ENCODE measurements at regions not wholly inside any gene's neighbourhood (a gene's known extent, or its start where the extent isn't known, plus 50 kb on each side); places are given as distances from the start of the nearest gene placed in this dataset.

DNA sequence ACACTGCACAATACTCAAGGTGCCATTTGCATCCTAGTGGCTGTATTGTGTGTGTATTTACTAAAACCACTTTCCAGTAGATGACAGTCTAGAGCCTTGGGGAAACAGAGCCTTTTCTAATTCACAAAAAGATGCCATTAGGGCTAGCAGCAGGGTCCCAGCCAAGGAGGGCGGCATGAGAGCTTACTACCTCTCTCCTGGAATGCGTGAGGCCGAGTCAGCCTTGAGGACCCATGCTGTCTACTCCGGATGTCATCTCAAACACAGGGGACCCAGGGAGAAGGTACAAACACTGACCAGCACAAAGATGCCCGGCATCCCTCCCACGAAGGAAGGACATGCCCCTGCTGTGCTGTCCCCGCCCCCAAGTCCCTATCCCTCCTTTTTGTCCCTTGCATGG is 65.5 kb downstream of the CYCS start:
- H3K9me2 ChIP-seq (replicated peaks; ENCODE audit: insufficient read depth, low read length) = no peaks in the 10 kb centered on the region
- no peaks in the 10 kb centered on the region for H3K36me3 ChIP-seq (ENCODE audit: low read length)

DNA sequence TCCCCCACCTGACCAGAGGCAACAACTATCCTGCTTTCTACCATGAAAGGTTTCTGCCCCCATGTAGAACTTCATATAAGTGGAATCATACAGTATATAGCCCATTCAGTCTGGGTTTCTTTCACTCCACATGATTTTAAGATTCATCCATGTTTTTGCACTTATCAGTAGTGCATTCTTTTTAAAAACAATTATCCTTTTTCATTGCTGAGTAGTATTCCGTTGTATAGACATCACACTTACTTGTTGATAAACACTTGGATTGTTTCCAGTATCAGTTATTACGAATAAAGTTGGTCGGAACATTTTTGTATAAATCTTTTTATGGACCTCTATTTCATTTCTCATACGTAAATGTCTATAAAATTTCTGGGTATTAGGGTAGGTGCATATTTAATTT is 68.7 kb downstream of the CYCS start:
- H3F3A ChIP-seq (ENCODE audit: insufficient read depth) = no peaks in the 10 kb centered on the region
- no peaks in the 10 kb centered on the region for H4K20me1 ChIP-seq (ENCODE audit: low read depth, low read length)
- H3K27me3 ChIP-seq (ENCODE audit: low read length) = no peaks in the 10 kb centered on the region
- H3K9ac ChIP-seq (ENCODE audit: low read length) = no peak overlapping the region
- H3K4me3 ChIP-seq (ENCODE audit: insufficient read depth, low read length, poor library complexity, severe bottlenecking) = no peak overlapping the region
- no peaks in the 10 kb centered on the region for H3K9me3 ChIP-seq (ENCODE audit: insufficient read depth, low read length)
- H3K27ac ChIP-seq (ENCODE audit: low read depth, low read length) = no peak overlapping the region
- no peaks in the 10 kb centered on the region for H3K79me2 ChIP-seq (ENCODE audit: insufficient read depth, low read length)
- no peaks in the 10 kb centered on the region for H3K36me3 ChIP-seq (ENCODE audit: low read length)
- no peaks in the 10 kb centered on the region for H3K9me2 ChIP-seq (replicated peaks; ENCODE audit: insufficient read depth, low read length)
- no peak overlapping the region for H3K4me2 ChIP-seq (ENCODE audit: low read depth, low read length, poor library complexity, severe bottlenecking)
- H2AFZ ChIP-seq (ENCODE audit: low read depth, low read length, severe bottlenecking) = no peak overlapping the region
- no peak for TF ChIP-seq EZH2phosphoT487 (conservative IDR thresholded peaks at IDR 0.05; ENCODE audit: low read length)
- TF ChIP-seq, protein P1, sequence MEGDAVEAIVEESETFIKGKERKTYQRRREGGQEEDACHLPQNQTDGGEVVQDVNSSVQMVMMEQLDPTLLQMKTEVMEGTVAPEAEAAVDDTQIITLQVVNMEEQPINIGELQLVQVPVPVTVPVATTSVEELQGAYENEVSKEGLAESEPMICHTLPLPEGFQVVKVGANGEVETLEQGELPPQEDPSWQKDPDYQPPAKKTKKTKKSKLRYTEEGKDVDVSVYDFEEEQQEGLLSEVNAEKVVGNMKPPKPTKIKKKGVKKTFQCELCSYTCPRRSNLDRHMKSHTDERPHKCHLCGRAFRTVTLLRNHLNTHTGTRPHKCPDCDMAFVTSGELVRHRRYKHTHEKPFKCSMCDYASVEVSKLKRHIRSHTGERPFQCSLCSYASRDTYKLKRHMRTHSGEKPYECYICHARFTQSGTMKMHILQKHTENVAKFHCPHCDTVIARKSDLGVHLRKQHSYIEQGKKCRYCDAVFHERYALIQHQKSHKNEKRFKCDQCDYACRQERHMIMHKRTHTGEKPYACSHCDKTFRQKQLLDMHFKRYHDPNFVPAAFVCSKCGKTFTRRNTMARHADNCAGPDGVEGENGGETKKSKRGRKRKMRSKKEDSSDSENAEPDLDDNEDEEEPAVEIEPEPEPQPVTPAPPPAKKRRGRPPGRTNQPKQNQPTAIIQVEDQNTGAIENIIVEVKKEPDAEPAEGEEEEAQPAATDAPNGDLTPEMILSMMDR (IDR thresholded peaks at IDR 0.05; ENCODE audit: insufficient read depth, low read length, poor library complexity, severe bottlenecking) = no peak

More for the DNA sequence above, 65.5 kb downstream of the CYCS start:
- H4K20me1 ChIP-seq (ENCODE audit: low read depth, low read length) = no peaks in the 10 kb centered on the region
- TF ChIP-seq EZH2phosphoT487 (conservative IDR thresholded peaks at IDR 0.05; ENCODE audit: low read length) = no peak
- TF ChIP-seq, protein P1 (IDR thresholded peaks at IDR 0.05; ENCODE audit: insufficient read depth, low read length, poor library complexity, severe bottlenecking) = no peak
- no peak overlapping the region for H3K4me2 ChIP-seq (ENCODE audit: low read depth, low read length, poor library complexity, severe bottlenecking)
- no peaks in the 10 kb centered on the region for H3F3A ChIP-seq (ENCODE audit: insufficient read depth)
- H3K79me2 ChIP-seq (ENCODE audit: insufficient read depth, low read length) = no peaks in the 10 kb centered on the region
- no peaks in the 10 kb centered on the region for H3K27me3 ChIP-seq (ENCODE audit: low read length)
- H3K9ac ChIP-seq (ENCODE audit: low read length) = no peak overlapping the region
- H3K9me3 ChIP-seq (ENCODE audit: insufficient read depth, low read length) = no peaks in the 10 kb centered on the region
- H3K27ac ChIP-seq (ENCODE audit: low read depth, low read length) = no peak overlapping the region
- no peak overlapping the region for H2AFZ ChIP-seq (ENCODE audit: low read depth, low read length, severe bottlenecking)
- no peak overlapping the region for H3K4me3 ChIP-seq (ENCODE audit: insufficient read depth, low read length, poor library complexity, severe bottlenecking)

DNA sequence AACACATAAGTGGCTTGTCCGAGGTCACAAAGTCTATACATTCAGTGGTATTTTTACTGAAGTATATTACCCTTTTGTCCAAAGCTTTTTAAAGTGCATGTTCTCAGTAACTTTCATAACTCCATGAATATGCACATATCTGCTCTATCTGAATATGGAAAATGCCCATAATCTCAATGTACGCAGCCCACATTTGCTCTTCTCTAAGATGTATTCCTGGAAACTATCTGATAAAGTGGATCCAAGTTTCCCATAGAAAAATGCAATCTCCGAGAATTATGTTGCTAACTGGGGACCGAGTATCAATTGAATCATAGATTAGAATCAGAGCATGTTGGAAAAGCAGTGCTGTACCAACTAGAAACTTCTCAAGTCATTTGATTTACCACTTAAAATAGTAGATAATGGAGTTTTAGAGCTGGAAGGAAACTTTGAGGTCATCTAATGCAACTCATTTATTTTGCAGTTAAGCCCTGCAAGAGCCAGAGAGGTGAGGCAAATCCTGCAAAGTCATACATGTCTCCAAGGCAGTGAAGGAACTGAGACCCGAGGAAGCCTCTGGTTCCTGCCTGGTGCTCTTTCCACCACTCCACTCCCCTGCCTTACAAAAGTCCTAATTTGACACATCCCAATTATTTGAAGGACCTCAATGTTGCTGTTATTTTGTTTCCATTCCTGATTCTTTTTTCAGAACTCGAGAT is 69.4 kb downstream of the CYCS start:
- H4K20me1 ChIP-seq (ENCODE audit: low read depth, low read length) = no peaks in the 10 kb centered on the region
- no peak overlapping the region for H3K4me2 ChIP-seq (ENCODE audit: low read depth, low read length, poor library complexity, severe bottlenecking)
- no peaks in the 10 kb centered on the region for H3K36me3 ChIP-seq (ENCODE audit: low read length)
- H3K4me3 ChIP-seq (ENCODE audit: insufficient read depth, low read length, poor library complexity, severe bottlenecking) = no peak overlapping the region
- no peak for TF ChIP-seq EZH2phosphoT487 (conservative IDR thresholded peaks at IDR 0.05; ENCODE audit: low read length)
- TF ChIP-seq, protein P1 (IDR thresholded peaks at IDR 0.05; ENCODE audit: insufficient read depth, low read length, poor library complexity, severe bottlenecking) = no peak
- H3K27ac ChIP-seq (ENCODE audit: low read depth, low read length) = no peak overlapping the region
- no peaks in the 10 kb centered on the region for H3K9me3 ChIP-seq (ENCODE audit: insufficient read depth, low read length)
- no peak overlapping the region for H2AFZ ChIP-seq (ENCODE audit: low read depth, low read length, severe bottlenecking)
- no peak overlapping the region for H3K9ac ChIP-seq (ENCODE audit: low read length)
- no peaks in the 10 kb centered on the region for H3K27me3 ChIP-seq (ENCODE audit: low read length)
- no peaks in the 10 kb centered on the region for H3K79me2 ChIP-seq (ENCODE audit: insufficient read depth, low read length)
- H3F3A ChIP-seq (ENCODE audit: insufficient read depth) = no peaks in the 10 kb centered on the region
- no peaks in the 10 kb centered on the region for H3K9me2 ChIP-seq (replicated peaks; ENCODE audit: insufficient read depth, low read length)

Data from SU-DHL-6 (cell line).